IMR-90 (cell line): ENCODE measurements at regions not wholly inside any gene's neighbourhood (a gene's known extent, or its start where the extent isn't known, plus 50 kb on each side); places are given as distances from the start of the nearest gene placed in this dataset.

Experiments
- ATAC-seq: fragments of 200-7000 bp; cut with Tn5 transposase; 2 replicates; pipeline ENCODE4 v1.9.1; 2020; ENCODE audit warnings: low read depth, mild to moderate bottlenecking, moderate library complexity
- BruUV-seq: library from RNA; stranded (reverse); fragments of 400-500 nt; replicated peaks from 2 replicates; lab custom pipeline; 2021; lab: Mats Ljungman, UMichigan
- CTCF ChIA-PET: fragments of 300-600 bp; formaldehyde crosslinking; extraction: SDS; loops from one replicate; lab custom pipeline; 2021; ENCODE audit warnings: antibody characterized with exemption; lab: Yijun Ruan, JAX
- POLR2A ChIA-PET: fragments of 300-600 bp; sonication (Branson Sonifier 250); formaldehyde crosslinking; loops from one replicate; lab custom pipeline; 2022; ENCODE audit warnings: antibody characterized with exemption; ENCODE audit not compliant: unreplicated experiment; lab: Charles Lee
- DNase-seq: peaks from one replicate; pipeline ENCODE4 v3.0.0; 2013
- H2AFZ ChIP-seq: replicated peaks from 2 replicates; pipeline ENCODE3; 2013; ENCODE audit warnings: low read length, mild to moderate bottlenecking; ENCODE audit not compliant: poor library complexity
- H2AK5ac ChIP-seq: 2 replicates; pipeline ENCODE4 v1.6.1; 2013; ENCODE audit warnings: low read depth, low read length, inconsistent platforms
- H2AK9ac ChIP-seq: replicated peaks from 2 replicates; pipeline ENCODE3; 2013; ENCODE audit warnings: mild to moderate bottlenecking, low read depth, low read length, moderate library complexity; ENCODE audit not compliant: poor library complexity
- H2BK120ac ChIP-seq: 2 replicates; pipeline ENCODE4 v1.6.1; 2013; ENCODE audit warnings: low read depth, low read length, inconsistent platforms
- H2BK15ac ChIP-seq: 3 replicates; pipeline ENCODE4 v1.6.1; 2013; ENCODE audit warnings: low read depth, low read length, inconsistent platforms
- H2BK20ac ChIP-seq: 2 replicates; pipeline ENCODE4 v1.6.1; 2013; ENCODE audit warnings: low read depth, mild to moderate bottlenecking, inconsistent platforms, low read length, moderate library complexity
- H2BK5ac ChIP-seq: 2 replicates; pipeline ENCODE4 v1.6.1; 2013; ENCODE audit warnings: mild to moderate bottlenecking, low read depth, low read length, inconsistent platforms; ENCODE audit not compliant: poor library complexity, severe bottlenecking
- H3K14ac ChIP-seq: replicated peaks from 2 replicates; pipeline ENCODE4 v1.6.1; 2013; ENCODE audit warnings: low read depth, low read length, inconsistent platforms
- H3K18ac ChIP-seq: 2 replicates; pipeline ENCODE4 v1.6.1; 2013; ENCODE audit warnings: low read depth, low read length, control low read depth
- H3K23ac ChIP-seq: 2 replicates; pipeline ENCODE4 v1.6.1; 2013; ENCODE audit warnings: low read depth, low read length, inconsistent platforms
- H3K27ac ChIP-seq: 2 replicates; pipeline ENCODE4 v1.5.1; 2013; ENCODE audit warnings: mild to moderate bottlenecking, control low read depth, low read length; ENCODE audit not compliant: insufficient read depth
- H3K27me3 ChIP-seq: 2 replicates; pipeline ENCODE4 v1.6.1; 2013; ENCODE audit warnings: low read length; ENCODE audit not compliant: control insufficient read depth, insufficient read depth
- H3K36me3 ChIP-seq: 2 replicates; pipeline ENCODE4 v1.6.1; 2013; ENCODE audit warnings: low read length, mixed read lengths; ENCODE audit not compliant: control insufficient read depth, insufficient read depth
- H3K4ac ChIP-seq: 2 replicates; pipeline ENCODE4 v1.6.1; 2013; ENCODE audit warnings: low read depth, low read length, inconsistent platforms
- H3K4me1 ChIP-seq: 2 replicates; pipeline ENCODE4 v1.6.1; 2013; ENCODE audit warnings: low read length, mixed read lengths; ENCODE audit not compliant: control insufficient read depth, insufficient read depth
- H3K4me2 ChIP-seq: 2 replicates; pipeline ENCODE4 v1.6.1; 2013; ENCODE audit warnings: low read depth, mild to moderate bottlenecking, control low read depth, low read length, moderate library complexity
- H3K4me3 ChIP-seq: 2 replicates; pipeline ENCODE4 v1.5.1; 2013; ENCODE audit warnings: low read depth, mild to moderate bottlenecking, control low read depth, low read length, moderate library complexity; ENCODE audit not compliant: insufficient read depth
- H3K56ac ChIP-seq: 2 replicates; pipeline ENCODE4 v1.6.1; 2013; ENCODE audit warnings: low read length, inconsistent platforms; ENCODE audit not compliant: insufficient read depth; ENCODE audit errors: extremely low read depth
- H3K79me1 ChIP-seq, 2 experiments: 2 replicates each; pipeline ENCODE4 v1.6.1; 2013; ENCODE audit warnings: low read length in 2 of 2, inconsistent platforms in 1 of 2, low read depth in 1 of 2
- H3K9ac ChIP-seq: 2 replicates; pipeline ENCODE4 v1.6.1; 2013; ENCODE audit warnings: low read depth, low read length, control low read depth
- H3K9me1 ChIP-seq: 2 replicates; pipeline ENCODE4 v1.6.1; 2013; ENCODE audit warnings: low read length, inconsistent platforms; ENCODE audit not compliant: insufficient read depth
- H3K9me3 ChIP-seq: 2 replicates; pipeline ENCODE4 v1.6.1; 2013; ENCODE audit warnings: low read length; ENCODE audit not compliant: control insufficient read depth, insufficient read depth
- H4K20me1 ChIP-seq: 2 replicates; pipeline ENCODE4 v1.6.1; 2013; ENCODE audit warnings: low read length, inconsistent platforms; ENCODE audit not compliant: insufficient read depth
- H4K5ac ChIP-seq: 2 replicates; pipeline ENCODE4 v1.6.1; 2013; ENCODE audit warnings: mild to moderate bottlenecking, low read depth, low read length, control low read depth
- H4K8ac ChIP-seq, 2 experiments: 2 replicates each; pipeline ENCODE4 v1.6.1; 2013; ENCODE audit warnings: low read depth in 2 of 2, low read length in 2 of 2, control low read depth in 1 of 2, inconsistent platforms in 1 of 2
- H4K91ac ChIP-seq: 2 replicates; pipeline ENCODE4 v1.6.1; 2013; ENCODE audit warnings: low read depth, low read length, inconsistent platforms; ENCODE audit not compliant: insufficient read depth
- ELK1 ChIP-seq: fragments of 150-350 bp; IDR thresholded peaks from 2 replicates; pipeline ENCODE4 v1.6.1; 2016; ENCODE audit warnings: low read depth, mild to moderate bottlenecking, low read length, moderate library complexity, borderline replicate concordance
- MAFK ChIP-seq: IDR thresholded peaks from 2 replicates; pipeline ENCODE4 v1.6.1; 2012; ENCODE audit warnings: low read depth, low read length, improper control_type of control experiment
- NFE2L2 ChIP-seq: fragments of 150-350 bp; IDR thresholded peaks from 2 replicates; pipeline ENCODE4 v1.6.1; 2016; ENCODE audit warnings: low read depth, mild to moderate bottlenecking, low read length
- POLR2A ChIP-seq: IDR thresholded peaks from 2 replicates; pipeline ENCODE4 v1.6.1; 2012; ENCODE audit warnings: mild to moderate bottlenecking, low read depth, low read length
- RAD21 ChIP-seq: IDR thresholded peaks from 2 replicates; pipeline ENCODE4 v1.6.1; 2012; ENCODE audit warnings: low read length, improper control_type of control experiment
- dilution Hi-C: fragments of 300-500 bp; cut with HindIII; formaldehyde crosslinking; loops from one replicate; pipeline ENCODE4 v1.14.3; 2018; ENCODE audit warnings: low sequenced_read_pairs; ENCODE audit not compliant: unreplicated experiment
- in situ Hi-C: fragments of 300-500 bp; cut with MboI; formaldehyde crosslinking; loops from 3 replicates; pipeline ENCODE4 v1.14.3; 2019; ENCODE audit warnings: low sequenced_read_pairs, inconsistent platforms, mixed read lengths
- intact Hi-C: fragments of 100-400 bp; cut with micrococcal nuclease; formaldehyde crosslinking; loops from 2 replicates; pipeline ENCODE4 v1.10.0; 2022
- TF ChIP-seq, protein P1 (sequence below): conservative IDR thresholded peaks from 2 replicates; pipeline ENCODE4 v1.5.1; 2012; ENCODE audit warnings: mild to moderate bottlenecking, low read depth, low read length, improper control_type of control experiment

DNA sequence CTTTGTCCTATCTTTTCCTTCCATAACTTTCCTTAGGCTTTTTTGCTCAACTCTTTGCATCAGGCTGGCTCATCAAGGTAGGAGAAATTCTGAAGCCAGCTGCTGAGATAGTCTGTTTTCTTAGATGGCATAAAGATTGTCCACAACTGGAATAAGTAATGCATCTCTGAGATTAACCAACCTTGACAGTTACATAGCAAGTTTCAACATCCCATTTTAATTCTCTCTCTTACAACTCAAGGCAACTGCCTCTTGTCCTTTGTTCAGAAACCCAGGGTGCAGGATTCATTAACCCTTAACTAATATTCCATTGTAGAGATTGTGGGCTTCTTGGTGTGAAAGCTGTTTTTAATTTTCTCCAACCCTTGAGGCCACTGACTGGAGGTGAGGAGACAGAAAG, 239.2 kb downstream of the LACC1 start:
- POLR2A ChIA-PET: no interaction called here
- in situ Hi-C loops: no loop called here
- TF ChIP-seq NFE2L2 (no peak), MAFK (no peak), ELK1 (no peak), POLR2A (no peak), RAD21 (no peak)
- TF ChIP-seq, protein P1, sequence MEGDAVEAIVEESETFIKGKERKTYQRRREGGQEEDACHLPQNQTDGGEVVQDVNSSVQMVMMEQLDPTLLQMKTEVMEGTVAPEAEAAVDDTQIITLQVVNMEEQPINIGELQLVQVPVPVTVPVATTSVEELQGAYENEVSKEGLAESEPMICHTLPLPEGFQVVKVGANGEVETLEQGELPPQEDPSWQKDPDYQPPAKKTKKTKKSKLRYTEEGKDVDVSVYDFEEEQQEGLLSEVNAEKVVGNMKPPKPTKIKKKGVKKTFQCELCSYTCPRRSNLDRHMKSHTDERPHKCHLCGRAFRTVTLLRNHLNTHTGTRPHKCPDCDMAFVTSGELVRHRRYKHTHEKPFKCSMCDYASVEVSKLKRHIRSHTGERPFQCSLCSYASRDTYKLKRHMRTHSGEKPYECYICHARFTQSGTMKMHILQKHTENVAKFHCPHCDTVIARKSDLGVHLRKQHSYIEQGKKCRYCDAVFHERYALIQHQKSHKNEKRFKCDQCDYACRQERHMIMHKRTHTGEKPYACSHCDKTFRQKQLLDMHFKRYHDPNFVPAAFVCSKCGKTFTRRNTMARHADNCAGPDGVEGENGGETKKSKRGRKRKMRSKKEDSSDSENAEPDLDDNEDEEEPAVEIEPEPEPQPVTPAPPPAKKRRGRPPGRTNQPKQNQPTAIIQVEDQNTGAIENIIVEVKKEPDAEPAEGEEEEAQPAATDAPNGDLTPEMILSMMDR: no peak

More for the DNA sequence above, 239.2 kb downstream of the LACC1 start:
- Histone ChIP-seq H3K79me1 (no peaks in the 10 kb centered on the region), H3K14ac (0 out of 2 replicates have a peak overlapping the region, but pooled peaks have one; percentile 15), H4K91ac (no peak overlapping the region), H4K5ac (no peak overlapping the region), H2BK20ac (no peak overlapping the region), H2AK5ac (no peak overlapping the region), H3K4me3 (no peak overlapping the region), H2BK5ac (no peak overlapping the region), H4K8ac (no peak overlapping the region), H2AFZ (no peak overlapping the region), H3K4me1 (peaks cover 2% of the 10 kb centered on the region; the same call in 1 of the 2 replicates), H3K9me3 (peaks cover 4% of the 10 kb centered on the region), H3K4ac (no peak overlapping the region), H3K27me3 (no peaks in the 10 kb centered on the region), H4K20me1 (no peaks in the 10 kb centered on the region), H3K18ac (no peak overlapping the region), H3K56ac (no peak overlapping the region), H3K9ac (no peak overlapping the region), H2AK9ac (no peak overlapping the region), H3K27ac (no peak overlapping the region), H2BK15ac (no peak overlapping the region), H2BK120ac (no peak overlapping the region), H3K23ac (no peak overlapping the region), H3K4me2 (no peak overlapping the region), H3K9me1 (peaks cover 6% of the 10 kb centered on the region; the same call in 1 of the 2 replicates), H3K36me3 (no peaks in the 10 kb centered on the region)
- no TSS peak for BruUV-seq
- ATAC-seq (no peak), DNase-seq (no peak)
- dilution Hi-C loops: no loop called here
- intact Hi-C loops: no loop called here
- CTCF ChIA-PET: no interaction called here
